GM23248 (cell line): ENCODE measurements at regions not wholly inside any gene's neighbourhood (a gene's known extent, or its start where the extent isn't known, plus 50 kb on each side); places are given as distances from the start of the nearest gene placed in this dataset.

Experiments used
- EZH2 ChIP-seq: fragments of 200-600 bp; sonication (generic); IDR thresholded peaks from 2 replicates; pipeline ENCODE4 v1.6.1; 2018; ENCODE audit warnings: antibody characterized with exemption, mild to moderate bottlenecking; ENCODE audit not compliant: insufficient read depth, poor library complexity, severe bottlenecking
- EZH2phosphoT487 ChIP-seq: fragments of 200-600 bp; sonication (generic); IDR thresholded peaks from 2 replicates; pipeline ENCODE4 v1.6.1; 2018; ENCODE audit warnings: antibody characterized with exemption, moderate library complexity, mild to moderate bottlenecking, low read depth; ENCODE audit not compliant: insufficient read depth

GRCh38 chr5:84494453-84494852 is 109.8 kb upstream of the EDIL3 start:
- no peak for TF ChIP-seq EZH2phosphoT487
- no peak for TF ChIP-seq EZH2
